ENCODE measurements at regions not wholly inside any gene's neighbourhood (a gene's known extent, or its start where the extent isn't known, plus 50 kb on each side); places are given as distances from the start of the nearest gene placed in this dataset.

- H4K20me1 ChIP-seq (ENCODE audit: insufficient read depth), result no peaks in the 10 kb centered on the region
- no peaks in the 10 kb centered on the region for H3K9me3 ChIP-seq (ENCODE audit: low read length)
- no peak overlapping the region for H3K4me3 ChIP-seq (ENCODE audit: low read length)
- H3K79me2 ChIP-seq (replicated peaks; ENCODE audit: insufficient read depth, low read length), result no peaks in the 10 kb centered on the region
- H3K9ac ChIP-seq (ENCODE audit: low read length), result no peak overlapping the region
- no peaks in the 10 kb centered on the region for H3K27me3 ChIP-seq (ENCODE audit: insufficient read depth, low read depth, low read length)
- H3K9me2 ChIP-seq (ENCODE audit: insufficient read depth, low read length), result no peaks in the 10 kb centered on the region
- TF ChIP-seq MXI1 (conservative IDR thresholded peaks at IDR 0.05; ENCODE audit: poor library complexity, severe bottlenecking), result no peak
- no peak for TF ChIP-seq RAD21 (conservative IDR thresholded peaks at IDR 0.05)
- TF ChIP-seq SMC3 (conservative IDR thresholded peaks at IDR 0.05; ENCODE audit: poor library complexity), result no peak
- no peak for TF ChIP-seq EZH2 (IDR thresholded peaks at IDR 0.05; ENCODE audit: borderline replicate concordance, insufficient read depth, low read length, poor library complexity, severe bottlenecking)
- TF ChIP-seq POLR2AphosphoS5 (IDR thresholded peaks at IDR 0.05), result no peak
- TF ChIP-seq CTCF (IDR thresholded peaks at IDR 0.05; ENCODE audit: poor library complexity, severe bottlenecking), result no peak
- no peak for TF ChIP-seq TAF1 (IDR thresholded peaks at IDR 0.05; ENCODE audit: low read depth)
- TF ChIP-seq REST (IDR thresholded peaks at IDR 0.05; ENCODE audit: borderline replicate concordance), result no peak
- TF ChIP-seq EP300 (conservative IDR thresholded peaks at IDR 0.05; ENCODE audit: poor library complexity, severe bottlenecking), result no peak
- H3K4me2 ChIP-seq (ENCODE audit: low read length), result no peak overlapping the region
- no peak overlapping the region for H3K27ac ChIP-seq (ENCODE audit: low read length)
- H2AFZ ChIP-seq (ENCODE audit: low read depth, low read length), result no peak overlapping the region
- no peaks in the 10 kb centered on the region for H3F3A ChIP-seq (ENCODE audit: insufficient read depth, low read length, poor library complexity, severe bottlenecking)
- H3K36me3 ChIP-seq (ENCODE audit: insufficient read depth, low read length), result no peaks in the 10 kb centered on the region
These were observed 653.1 kb downstream of the XPNPEP1 start for GRCh38 chr10:109270173-109270572.

GRCh38 chr10:109264004-109264403 is 659.3 kb downstream of the XPNPEP1 start:
- Histone ChIP-seq H3K9me2 (ENCODE audit: insufficient read depth, low read length) (no peaks in the 10 kb centered on the region), H3K4me2 (ENCODE audit: low read length) (no peak overlapping the region), H3K9ac (ENCODE audit: low read length) (no peak overlapping the region), H3F3A (ENCODE audit: insufficient read depth, low read length, poor library complexity, severe bottlenecking) (no peaks in the 10 kb centered on the region), H3K79me2 (replicated peaks; ENCODE audit: insufficient read depth, low read length) (no peaks in the 10 kb centered on the region), H3K9me3 (ENCODE audit: low read length) (peaks cover 7% of the 10 kb centered on the region), H3K4me3 (ENCODE audit: low read length) (no peak overlapping the region), H3K27ac (ENCODE audit: low read length) (no peak overlapping the region), H4K20me1 (ENCODE audit: insufficient read depth) (no peaks in the 10 kb centered on the region), H3K36me3 (ENCODE audit: insufficient read depth, low read length) (no peaks in the 10 kb centered on the region), H2AFZ (ENCODE audit: low read depth, low read length) (no peak overlapping the region), H3K27me3 (ENCODE audit: insufficient read depth, low read depth, low read length) (no peaks in the 10 kb centered on the region)
- TF ChIP-seq EP300 (conservative IDR thresholded peaks at IDR 0.05; ENCODE audit: poor library complexity, severe bottlenecking), result no peak
- no peak for TF ChIP-seq REST (IDR thresholded peaks at IDR 0.05; ENCODE audit: borderline replicate concordance)
- TF ChIP-seq MXI1 (conservative IDR thresholded peaks at IDR 0.05; ENCODE audit: poor library complexity, severe bottlenecking), result no peak
